ENCODE measurements at regions not wholly inside any gene's neighbourhood (a gene's known extent, or its start where the extent isn't known, plus 50 kb on each side); places are given as distances from the start of the nearest gene placed in this dataset.

DNA sequence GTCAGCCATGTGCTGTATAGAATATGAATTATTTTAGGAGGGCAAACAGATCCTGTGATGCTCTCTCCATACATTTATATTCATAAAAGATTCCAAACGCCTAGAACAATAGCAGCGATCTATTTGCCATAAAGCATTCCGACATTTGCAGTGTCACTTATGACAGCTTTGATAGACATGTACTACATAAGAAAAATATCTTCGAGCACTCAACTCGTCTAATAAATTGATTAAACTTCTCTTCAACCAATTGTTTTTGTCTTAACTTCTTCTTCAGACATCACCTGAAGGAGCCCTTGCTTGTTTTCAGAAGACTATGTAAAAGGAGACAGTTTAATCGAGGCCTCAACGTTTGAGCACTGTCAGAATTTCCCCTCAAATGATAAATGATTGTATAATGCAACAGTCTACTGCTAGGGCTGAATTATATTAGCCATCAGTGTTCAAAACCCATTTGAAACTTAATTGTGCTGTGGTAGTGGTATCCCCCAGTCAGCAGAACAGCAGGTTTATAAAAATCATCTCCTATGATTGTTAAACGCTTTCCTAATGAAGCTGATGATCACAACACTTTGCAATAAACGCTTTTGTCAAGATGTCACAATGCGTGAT, 158.0 kb upstream of the MGMT start:
- no peak overlapping the region for H3K4me2 ChIP-seq (ENCODE audit: low read length)
- H3K9ac ChIP-seq (ENCODE audit: low read depth, low read length), result no peak overlapping the region
- H3K27me3 ChIP-seq (ENCODE audit: control insufficient read depth, insufficient read depth, low read length), result no peaks in the 10 kb centered on the region
- no peak overlapping the region for H3K4me3 ChIP-seq (ENCODE audit: low read length)
- H3K36me3 ChIP-seq (ENCODE audit: insufficient read depth, low read length), result no peaks in the 10 kb centered on the region
- H3K4me1 ChIP-seq (ENCODE audit: control insufficient read depth, insufficient read depth, low read length), result no peaks in the 10 kb centered on the region
- H3K9me3 ChIP-seq (replicated peaks; ENCODE audit: low read length), result no peaks in the 10 kb centered on the region

DNA sequence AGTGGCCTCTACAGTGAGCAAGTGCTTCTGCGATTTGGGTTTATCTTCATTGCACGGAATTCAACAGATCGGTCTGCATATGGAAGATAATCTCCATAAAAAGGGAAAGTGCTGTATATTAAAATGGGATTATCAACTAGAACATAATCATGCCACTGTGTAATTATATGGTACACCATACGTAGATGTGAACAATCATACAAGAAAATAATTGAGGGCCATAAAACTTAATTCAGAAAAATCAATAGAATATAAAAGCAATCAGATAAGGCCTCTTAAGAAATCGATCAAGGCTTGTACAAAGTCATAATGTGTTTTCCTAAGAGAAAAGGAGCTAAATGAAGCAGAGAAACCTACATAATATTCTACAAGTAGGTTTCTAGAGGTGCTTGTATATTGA, 157.5 kb upstream of the MGMT start:
- H3K4me3 ChIP-seq (ENCODE audit: low read length), result no peak overlapping the region
- H3K36me3 ChIP-seq (ENCODE audit: insufficient read depth, low read length), result no peaks in the 10 kb centered on the region
- H3K4me2 ChIP-seq (ENCODE audit: low read length), result no peak overlapping the region
- H3K9me3 ChIP-seq (replicated peaks; ENCODE audit: low read length), result no peaks in the 10 kb centered on the region
- H3K9ac ChIP-seq (ENCODE audit: low read depth, low read length), result no peak overlapping the region
- no peaks in the 10 kb centered on the region for H3K27me3 ChIP-seq (ENCODE audit: control insufficient read depth, insufficient read depth, low read length)
- H3K4me1 ChIP-seq (ENCODE audit: control insufficient read depth, insufficient read depth, low read length), result no peaks in the 10 kb centered on the region

DNA sequence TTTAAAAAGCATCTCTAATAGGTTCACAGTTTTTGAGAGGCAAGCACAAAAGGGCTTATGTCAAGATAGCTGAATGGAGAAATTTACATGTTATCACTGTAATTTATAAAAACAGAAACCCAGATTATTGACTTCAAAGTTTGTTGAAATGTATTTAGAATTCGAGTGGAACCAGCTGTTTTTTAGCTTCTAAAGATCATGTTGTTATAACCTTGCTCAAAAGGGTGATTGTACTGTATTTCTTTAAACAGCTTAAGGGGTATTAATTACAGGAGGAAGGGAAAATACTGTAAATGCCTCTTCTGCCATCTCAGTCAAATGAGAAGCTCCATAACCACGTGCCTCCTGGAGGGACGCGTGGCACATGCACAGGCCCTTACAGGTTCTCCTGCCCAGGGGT, 156.2 kb upstream of the MGMT start:
- Histone ChIP-seq H3K4me1 (ENCODE audit: control insufficient read depth, insufficient read depth, low read length) (no peaks in the 10 kb centered on the region), H3K36me3 (ENCODE audit: insufficient read depth, low read length) (no peaks in the 10 kb centered on the region), H3K9me3 (replicated peaks; ENCODE audit: low read length) (no peaks in the 10 kb centered on the region), H3K4me3 (ENCODE audit: low read length) (no peak overlapping the region), H3K4me2 (ENCODE audit: low read length) (no peak overlapping the region), H3K9ac (ENCODE audit: low read depth, low read length) (no peak overlapping the region), H3K27me3 (ENCODE audit: control insufficient read depth, insufficient read depth, low read length) (no peaks in the 10 kb centered on the region)

DNA sequence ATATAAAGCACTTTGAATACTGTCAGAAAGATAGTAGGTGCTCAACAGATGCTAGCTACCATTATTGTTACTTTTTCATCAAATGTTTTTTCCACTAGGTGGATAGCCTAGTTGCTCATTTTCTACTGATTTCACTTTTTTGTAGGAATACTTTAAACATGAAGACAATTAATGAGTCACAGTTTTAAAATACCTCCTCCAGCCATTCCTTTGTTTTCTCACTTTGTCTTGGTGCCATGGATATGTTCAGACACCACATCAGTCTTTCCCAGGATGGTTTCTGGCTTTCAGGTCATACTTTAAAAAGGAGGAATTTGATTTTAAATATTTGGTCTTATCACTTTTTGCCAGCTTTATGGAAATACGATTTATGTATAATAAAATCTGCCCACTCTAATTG, 147.1 kb upstream of the MGMT start:
- Histone ChIP-seq H3K36me3 (ENCODE audit: insufficient read depth, low read length) (no peaks in the 10 kb centered on the region), H3K4me3 (ENCODE audit: low read length) (no peak overlapping the region), H3K27me3 (ENCODE audit: control insufficient read depth, insufficient read depth, low read length) (no peaks in the 10 kb centered on the region), H3K9ac (ENCODE audit: low read depth, low read length) (no peak overlapping the region), H3K4me2 (ENCODE audit: low read length) (no peak overlapping the region), H3K9me3 (replicated peaks; ENCODE audit: low read length) (peaks cover 3% of the 10 kb centered on the region), H3K4me1 (ENCODE audit: control insufficient read depth, insufficient read depth, low read length) (no peaks in the 10 kb centered on the region)

DNA sequence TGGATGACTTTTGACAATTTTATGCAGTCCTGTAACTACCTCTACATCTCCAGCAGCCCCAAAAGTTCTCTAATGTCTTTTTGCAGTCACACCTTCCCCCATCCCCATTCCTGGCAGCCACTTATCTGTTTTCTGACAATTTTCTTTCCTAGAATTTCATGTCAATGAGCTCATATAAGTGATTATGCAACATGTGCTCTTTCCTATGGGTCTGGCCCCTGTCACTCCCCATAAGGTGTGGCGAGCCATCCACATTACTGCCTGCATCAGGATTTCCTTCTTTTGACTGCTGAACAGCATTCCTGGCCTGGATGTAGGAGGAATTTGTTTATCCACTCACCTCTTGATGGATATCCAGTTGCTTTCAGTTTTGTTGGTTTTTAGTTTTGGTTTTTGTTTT, 146.7 kb upstream of the MGMT start:
- no peak overlapping the region for H3K4me3 ChIP-seq (ENCODE audit: low read length)
- H3K4me2 ChIP-seq (ENCODE audit: low read length), result no peak overlapping the region
- H3K4me1 ChIP-seq (ENCODE audit: control insufficient read depth, insufficient read depth, low read length), result no peaks in the 10 kb centered on the region
- H3K27me3 ChIP-seq (ENCODE audit: control insufficient read depth, insufficient read depth, low read length), result no peaks in the 10 kb centered on the region
- H3K36me3 ChIP-seq (ENCODE audit: insufficient read depth, low read length), result no peaks in the 10 kb centered on the region
- H3K9me3 ChIP-seq (replicated peaks; ENCODE audit: low read length), result peaks cover 3% of the 10 kb centered on the region
- H3K9ac ChIP-seq (ENCODE audit: low read depth, low read length), result no peak overlapping the region

DNA sequence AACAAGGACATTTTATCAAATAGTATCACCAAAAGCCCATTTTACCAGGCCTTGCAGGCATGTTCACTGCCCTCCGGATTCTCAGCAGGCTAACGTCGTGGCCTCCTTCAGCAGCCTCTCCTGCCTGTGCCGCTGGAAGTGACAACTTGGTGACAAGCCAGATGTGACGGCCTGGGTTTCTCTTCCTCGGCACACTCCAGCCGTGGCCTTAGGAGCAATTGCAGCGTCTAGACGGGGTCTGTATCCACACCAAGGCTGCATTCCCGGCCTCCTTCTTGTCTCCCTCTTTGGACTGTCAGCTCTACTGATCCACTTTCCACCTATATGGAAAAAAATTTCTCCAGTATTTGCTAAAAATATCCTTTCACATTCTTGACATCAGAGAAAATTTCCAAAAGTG, 145.3 kb upstream of the MGMT start:
- no peak overlapping the region for H3K4me2 ChIP-seq (ENCODE audit: low read length)
- H3K4me3 ChIP-seq (ENCODE audit: low read length), result no peak overlapping the region
- no peak overlapping the region for H3K9ac ChIP-seq (ENCODE audit: low read depth, low read length)
- no peaks in the 10 kb centered on the region for H3K36me3 ChIP-seq (ENCODE audit: insufficient read depth, low read length)
- no peaks in the 10 kb centered on the region for H3K4me1 ChIP-seq (ENCODE audit: control insufficient read depth, insufficient read depth, low read length)
- H3K9me3 ChIP-seq (replicated peaks; ENCODE audit: low read length), result peaks cover 3% of the 10 kb centered on the region
- H3K27me3 ChIP-seq (ENCODE audit: control insufficient read depth, insufficient read depth, low read length), result no peaks in the 10 kb centered on the region

DNA sequence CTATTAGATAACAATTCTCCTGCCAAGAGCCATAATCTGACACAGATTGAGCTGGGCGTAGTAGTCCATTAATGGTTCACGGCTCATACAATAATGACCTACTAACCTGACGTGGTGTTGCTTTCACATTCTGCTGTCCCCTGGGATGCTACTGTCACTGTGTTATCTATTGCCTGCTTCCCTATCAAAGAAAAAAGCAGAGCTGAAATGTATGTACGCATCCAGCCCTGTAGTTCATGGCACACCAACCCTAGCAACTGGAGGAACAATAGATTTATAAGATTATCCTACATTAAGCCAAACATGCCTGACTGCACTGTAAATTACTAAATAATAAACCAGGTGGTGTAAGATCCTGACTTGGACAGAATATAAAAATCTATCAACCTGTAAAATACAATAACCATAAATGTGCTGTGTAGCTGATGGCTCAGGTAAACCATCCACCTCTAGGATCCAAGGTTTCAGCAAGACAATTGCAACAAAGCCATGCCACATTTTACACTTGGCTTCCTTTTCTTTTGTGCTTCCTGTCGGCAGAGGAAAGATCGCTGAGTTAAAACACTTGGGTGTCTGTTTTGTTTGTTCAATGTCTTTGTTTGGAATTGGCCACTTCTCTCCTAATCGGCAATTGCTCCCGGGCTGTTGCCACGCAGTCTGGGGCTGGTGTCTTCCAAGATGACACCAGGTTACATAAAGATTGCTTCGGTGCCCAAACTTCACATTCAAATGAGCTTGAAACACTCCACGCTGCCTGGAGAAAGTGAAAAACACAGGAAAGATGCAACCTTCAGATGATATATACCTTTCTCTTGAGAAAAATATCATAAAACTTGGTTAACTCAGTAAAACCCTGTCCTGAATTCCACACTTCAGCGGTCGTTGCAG, 143.9 kb upstream of the MGMT start:
- no peaks in the 10 kb centered on the region for H3K36me3 ChIP-seq (ENCODE audit: insufficient read depth, low read length)
- no peak overlapping the region for H3K4me3 ChIP-seq (ENCODE audit: low read length)

DNA sequence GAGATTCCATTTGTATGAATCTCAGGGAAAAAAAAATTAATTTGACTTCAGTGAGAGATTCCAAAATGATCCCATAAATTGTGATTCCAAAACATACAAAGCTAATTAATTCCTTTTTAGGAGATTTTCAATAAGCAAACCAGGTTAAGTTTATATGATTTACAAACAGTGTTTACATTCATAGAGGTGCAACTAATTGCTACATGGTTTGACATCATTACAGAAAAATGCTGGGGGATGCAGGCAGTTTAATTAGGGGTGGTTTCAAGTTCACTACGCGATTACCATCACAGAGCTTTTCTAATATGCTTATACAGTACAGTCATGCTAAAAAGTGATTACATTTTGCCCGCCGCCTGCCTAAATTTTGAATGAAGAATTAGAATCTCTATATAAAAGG, 143.2 kb upstream of the MGMT start:
- Histone ChIP-seq H3K4me2 (ENCODE audit: low read length) (no peak overlapping the region), H3K4me1 (ENCODE audit: control insufficient read depth, insufficient read depth, low read length) (no peaks in the 10 kb centered on the region), H3K9me3 (replicated peaks; ENCODE audit: low read length) (peaks cover 7% of the 10 kb centered on the region), H3K9ac (ENCODE audit: low read depth, low read length) (no peak overlapping the region), H3K27me3 (ENCODE audit: control insufficient read depth, insufficient read depth, low read length) (no peaks in the 10 kb centered on the region), H3K36me3 (ENCODE audit: insufficient read depth, low read length) (no peaks in the 10 kb centered on the region), H3K4me3 (ENCODE audit: low read length) (no peak overlapping the region)

More for the DNA sequence above, 143.9 kb upstream of the MGMT start:
- Histone ChIP-seq H3K9ac (ENCODE audit: low read depth, low read length) (no peak overlapping the region), H3K4me2 (ENCODE audit: low read length) (no peak overlapping the region), H3K4me1 (ENCODE audit: control insufficient read depth, insufficient read depth, low read length) (no peaks in the 10 kb centered on the region), H3K27me3 (ENCODE audit: control insufficient read depth, insufficient read depth, low read length) (no peaks in the 10 kb centered on the region), H3K9me3 (replicated peaks; ENCODE audit: low read length) (peaks cover 7% of the 10 kb centered on the region)

DNA sequence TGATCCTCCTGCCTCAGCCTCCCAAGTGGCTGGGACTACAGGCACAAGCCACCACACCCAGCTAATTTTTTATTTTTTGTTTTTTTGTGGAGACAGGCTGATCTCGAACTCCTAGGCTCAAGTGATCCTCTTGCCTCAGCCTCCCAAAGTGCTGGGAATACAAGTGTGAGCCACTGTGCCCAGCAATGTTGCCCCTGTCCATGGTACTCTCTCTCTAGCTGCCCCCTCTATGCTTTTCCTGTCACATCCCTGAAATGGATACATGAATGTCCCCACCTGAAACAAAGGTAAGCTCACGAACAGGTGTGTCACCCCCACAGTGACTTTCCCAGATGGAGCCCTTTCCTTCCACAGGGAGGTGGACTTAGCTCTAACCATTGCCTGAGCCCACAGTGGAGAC, 141.1 kb upstream of the MGMT start:
- peaks cover 7% of the 10 kb centered on the region for H3K9me3 ChIP-seq (replicated peaks; ENCODE audit: low read length)
- H3K4me3 ChIP-seq (ENCODE audit: low read length), result no peak overlapping the region
- no peak overlapping the region for H3K9ac ChIP-seq (ENCODE audit: low read depth, low read length)
- no peaks in the 10 kb centered on the region for H3K27me3 ChIP-seq (ENCODE audit: control insufficient read depth, insufficient read depth, low read length)
- no peak overlapping the region for H3K4me2 ChIP-seq (ENCODE audit: low read length)
- no peaks in the 10 kb centered on the region for H3K4me1 ChIP-seq (ENCODE audit: control insufficient read depth, insufficient read depth, low read length)
- no peaks in the 10 kb centered on the region for H3K36me3 ChIP-seq (ENCODE audit: insufficient read depth, low read length)

DNA sequence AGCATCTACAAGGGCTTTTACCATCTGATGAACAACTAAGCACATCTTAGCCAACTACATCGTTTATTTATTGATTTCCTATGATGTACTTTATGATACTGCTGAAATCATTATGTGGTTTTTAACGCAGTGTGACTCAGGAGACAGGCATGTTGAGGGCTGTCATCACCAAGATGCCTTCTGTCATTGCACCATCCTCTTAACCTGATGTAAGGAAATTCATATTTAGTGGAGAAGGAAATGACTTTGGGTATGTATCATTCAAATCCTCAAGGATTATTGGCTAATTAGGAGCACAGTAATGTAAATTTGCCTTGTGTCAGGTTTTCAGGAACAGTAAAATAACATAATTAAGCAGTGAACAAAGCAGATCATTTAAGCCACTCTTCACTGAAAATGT, 138.5 kb upstream of the MGMT start:
- Histone ChIP-seq H3K4me2 (ENCODE audit: low read length) (no peak overlapping the region), H3K9me3 (replicated peaks; ENCODE audit: low read length) (peaks cover 5% of the 10 kb centered on the region), H3K4me1 (ENCODE audit: control insufficient read depth, insufficient read depth, low read length) (no peaks in the 10 kb centered on the region), H3K9ac (ENCODE audit: low read depth, low read length) (no peak overlapping the region), H3K27me3 (ENCODE audit: control insufficient read depth, insufficient read depth, low read length) (no peaks in the 10 kb centered on the region), H3K4me3 (ENCODE audit: low read length) (no peak overlapping the region), H3K36me3 (ENCODE audit: insufficient read depth, low read length) (no peaks in the 10 kb centered on the region)

DNA sequence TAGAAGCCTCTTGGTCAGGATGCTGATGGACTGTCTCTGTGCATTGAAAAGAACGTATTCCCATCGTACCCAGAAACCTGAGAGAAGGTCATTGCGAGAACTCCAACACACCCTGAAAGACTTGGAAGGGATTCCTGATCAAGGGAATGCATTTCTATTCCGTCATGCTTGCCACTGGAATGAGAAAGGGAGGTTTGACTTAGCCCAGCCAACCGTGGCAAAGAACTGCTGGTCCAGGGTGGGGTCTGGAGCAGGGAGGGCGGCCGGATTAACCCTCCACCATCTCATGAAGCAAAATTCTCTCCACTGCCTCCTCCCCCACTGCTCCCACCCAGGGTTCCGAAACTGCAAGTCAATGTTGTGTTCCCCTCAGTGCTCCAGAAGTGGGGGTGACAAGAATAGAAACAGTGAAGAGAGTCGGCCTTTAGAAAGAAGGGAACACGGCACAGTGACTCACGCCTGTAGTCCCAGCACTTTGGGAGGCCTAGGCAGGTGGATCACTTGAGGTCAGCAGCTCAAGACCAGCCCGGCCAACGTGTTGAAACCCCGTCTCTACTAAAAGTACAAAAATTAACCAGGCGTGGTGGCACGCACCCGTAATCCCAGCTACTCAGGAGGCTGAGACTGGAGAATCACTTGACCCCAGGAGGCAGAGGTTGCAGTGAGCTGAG, 137.5 kb upstream of the MGMT start:
- H3K4me1 ChIP-seq (ENCODE audit: control insufficient read depth, insufficient read depth, low read length), result no peaks in the 10 kb centered on the region
- no peak overlapping the region for H3K4me2 ChIP-seq (ENCODE audit: low read length)
- H3K27me3 ChIP-seq (ENCODE audit: control insufficient read depth, insufficient read depth, low read length), result no peaks in the 10 kb centered on the region
- H3K9ac ChIP-seq (ENCODE audit: low read depth, low read length), result no peak overlapping the region
- H3K36me3 ChIP-seq (ENCODE audit: insufficient read depth, low read length), result no peaks in the 10 kb centered on the region
- H3K4me3 ChIP-seq (ENCODE audit: low read length), result no peak overlapping the region
- H3K9me3 ChIP-seq (replicated peaks; ENCODE audit: low read length), result peaks cover 5% of the 10 kb centered on the region
